SW 1271 (cell line): ENCODE measurements at regions not wholly inside any gene's neighbourhood (a gene's known extent, or its start where the extent isn't known, plus 50 kb on each side); places are given as distances from the start of the nearest gene placed in this dataset.

Experiments
- DNase-seq, 2 experiments: peaks; one replicate each; lab custom pipeline; 2025; lab: John Stamatoyannopoulos, UW

DNA sequence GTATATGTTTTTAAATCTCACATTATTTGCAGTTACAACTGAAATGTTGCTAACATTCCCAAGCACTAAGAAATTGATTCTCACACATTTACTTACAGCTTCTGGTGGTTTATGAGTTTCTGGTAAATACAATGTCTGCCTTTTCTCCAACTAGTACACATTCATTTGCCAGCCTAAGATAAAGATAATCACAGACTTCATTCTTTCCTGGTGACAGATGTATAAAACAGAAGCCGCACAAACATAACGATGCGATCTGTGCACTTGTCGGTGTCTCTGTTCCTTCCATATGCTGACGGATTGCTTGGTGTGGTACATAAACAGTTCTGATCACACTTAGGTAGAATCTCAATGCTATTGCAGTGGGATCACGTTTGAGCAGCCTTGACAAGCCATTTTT, 100.4 kb upstream of the DDX18 start:
- no peak for DNase-seq

DNA sequence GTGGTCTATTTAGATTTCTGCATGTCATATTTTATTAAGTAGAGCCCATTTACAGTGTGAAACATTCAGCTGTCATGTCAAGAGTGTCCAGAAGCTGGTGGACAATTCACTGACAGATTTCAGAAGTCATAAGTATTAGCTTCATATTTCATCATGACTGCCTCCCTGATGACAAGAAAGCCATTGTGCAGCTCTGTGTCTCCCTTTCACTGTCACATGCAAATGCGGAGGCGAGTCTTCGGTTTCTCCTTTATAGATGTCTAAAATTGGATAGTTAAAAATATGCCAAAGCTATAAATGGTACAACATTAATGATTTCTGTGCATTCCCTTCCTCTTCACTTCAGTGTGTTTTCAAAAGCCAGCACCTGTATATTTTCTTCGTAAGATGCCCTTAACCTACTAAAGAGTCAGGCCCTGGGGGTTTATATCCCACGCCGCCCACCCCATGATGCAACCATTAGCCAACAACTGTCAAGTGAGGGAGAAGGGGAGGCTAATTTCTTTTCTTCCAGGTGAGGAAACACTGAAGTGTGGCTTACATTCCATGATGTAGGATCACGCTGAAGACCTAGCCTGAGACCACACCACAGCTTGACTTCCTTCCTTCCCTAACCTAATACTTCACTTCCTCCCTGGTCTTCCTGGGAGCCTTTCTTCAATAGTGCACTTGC, 99.6 kb upstream of the DDX18 start:
- no peak for DNase-seq

DNA sequence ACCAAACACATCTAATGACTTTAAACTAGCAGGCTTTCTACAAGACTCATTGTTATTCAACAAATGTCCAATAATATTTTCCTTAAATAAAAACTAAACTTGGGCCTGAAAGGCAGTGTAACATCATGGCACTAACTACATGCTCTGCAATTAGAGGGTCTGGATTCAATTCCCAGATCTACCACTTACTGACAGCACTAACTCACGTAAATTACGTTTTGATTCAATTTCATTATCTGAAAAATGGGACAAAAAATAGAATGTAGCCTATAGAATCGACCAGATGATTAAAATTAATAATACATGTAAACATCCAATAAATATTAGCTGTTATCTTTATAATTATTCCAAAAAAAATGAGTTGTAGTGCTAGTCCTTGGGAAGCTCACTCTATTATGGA, 98.0 kb upstream of the DDX18 start:
- DNase-seq: no peak

DNA sequence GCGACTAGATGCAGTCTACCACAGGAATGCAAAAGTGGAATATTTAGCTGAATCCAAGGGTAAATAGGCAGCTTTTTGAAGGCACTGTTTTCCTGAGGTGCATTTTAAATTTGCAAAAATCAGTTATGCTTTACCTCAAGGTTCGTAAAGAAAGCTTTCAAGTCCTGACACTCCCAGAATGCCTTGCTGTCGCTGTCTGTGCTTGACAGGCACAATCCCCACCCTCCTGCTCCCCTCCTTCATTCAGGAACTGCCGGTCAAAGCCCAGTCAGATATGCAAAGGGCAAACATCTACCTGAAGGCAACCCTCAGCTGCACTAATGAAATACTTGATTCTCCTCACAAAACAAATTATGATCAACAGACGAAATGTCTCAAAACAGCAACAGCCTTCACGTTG, 97.4 kb upstream of the DDX18 start:
- no peak for DNase-seq

DNA sequence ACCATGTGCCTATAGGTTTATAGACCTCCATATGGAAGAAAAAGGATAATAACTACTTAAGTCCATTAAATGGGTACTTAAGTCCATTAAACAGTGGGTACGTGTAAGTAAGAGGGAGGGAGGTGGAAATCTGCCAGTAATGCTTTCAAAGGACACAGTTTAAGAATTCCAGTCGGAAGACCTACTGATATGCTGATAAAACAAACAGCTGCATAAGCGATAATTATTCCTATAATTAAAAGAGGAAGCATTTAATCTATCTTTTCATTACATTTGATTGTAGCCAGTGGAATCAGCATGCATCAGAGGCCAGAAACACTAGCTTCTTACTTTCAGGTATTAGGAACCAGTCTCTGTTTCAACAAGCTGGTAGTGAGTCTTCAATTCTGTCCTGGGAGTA, 96.4 kb upstream of the DDX18 start:
- DNase-seq: no peak

DNA sequence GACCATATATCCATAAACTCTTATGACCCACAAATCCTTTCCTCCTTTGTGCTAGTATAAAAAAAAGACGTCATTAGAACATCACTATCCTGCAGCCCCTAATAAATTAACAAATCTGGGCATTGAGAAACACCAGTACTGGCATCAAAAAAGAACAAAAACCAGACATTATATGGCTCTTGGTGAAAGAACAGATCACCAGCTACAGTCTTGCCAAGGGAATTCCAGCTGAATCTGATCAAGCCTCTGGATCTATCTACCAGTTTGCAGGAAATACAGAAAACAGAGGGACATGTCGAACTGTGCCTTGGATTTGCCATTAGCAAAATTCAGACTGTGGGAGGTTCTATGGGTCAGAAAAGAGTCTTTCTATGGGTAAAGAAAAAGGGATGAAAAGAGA, 93.7 kb upstream of the DDX18 start:
- DNase-seq: no peak

DNA sequence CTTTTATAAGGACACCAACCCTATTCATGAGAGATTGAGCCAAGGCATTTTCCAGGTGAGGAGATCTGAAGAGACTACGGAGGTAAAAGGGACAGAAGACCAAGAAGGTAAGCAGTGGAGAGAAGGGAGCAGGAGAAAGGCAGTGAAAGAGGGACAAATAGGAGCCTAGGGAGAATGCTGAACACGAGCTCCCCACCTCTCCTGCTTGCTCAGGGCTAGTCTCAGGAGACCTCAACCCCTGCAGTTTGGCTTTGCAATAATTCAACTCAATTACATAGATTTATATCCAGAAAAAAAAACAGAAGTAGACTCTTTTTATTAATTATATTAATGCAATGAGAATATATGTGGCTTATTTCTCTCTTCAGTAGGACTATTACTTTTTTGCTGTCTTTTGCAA, 91.0 kb upstream of the DDX18 start:
- DNase-seq: no peak

DNA sequence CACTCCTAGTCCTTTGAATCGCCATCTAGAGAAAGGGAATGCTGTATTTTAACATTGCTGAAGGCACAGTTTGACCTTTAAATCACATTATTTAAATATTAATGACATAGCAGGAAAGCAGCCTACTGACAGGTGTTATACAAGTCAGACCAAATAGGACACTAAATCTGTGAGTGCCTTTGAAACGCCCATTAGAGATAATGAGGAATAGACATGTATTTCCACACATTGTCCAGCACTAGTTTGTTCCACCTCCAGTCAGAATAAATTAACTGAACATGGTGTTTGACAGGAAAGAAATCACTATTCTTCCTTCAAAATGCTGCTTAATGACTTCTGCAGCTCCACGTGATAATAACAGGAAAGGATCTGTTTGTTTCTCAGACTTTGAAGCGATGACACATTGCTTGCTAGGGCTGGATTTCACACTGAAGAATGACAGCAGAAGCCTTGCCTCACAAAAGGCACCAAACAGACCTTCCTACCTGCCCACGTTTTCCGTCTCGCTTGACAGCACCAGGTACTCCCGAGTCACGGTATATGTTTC, 90.5 kb upstream of the DDX18 start:
- DNase-seq: no peak

DNA sequence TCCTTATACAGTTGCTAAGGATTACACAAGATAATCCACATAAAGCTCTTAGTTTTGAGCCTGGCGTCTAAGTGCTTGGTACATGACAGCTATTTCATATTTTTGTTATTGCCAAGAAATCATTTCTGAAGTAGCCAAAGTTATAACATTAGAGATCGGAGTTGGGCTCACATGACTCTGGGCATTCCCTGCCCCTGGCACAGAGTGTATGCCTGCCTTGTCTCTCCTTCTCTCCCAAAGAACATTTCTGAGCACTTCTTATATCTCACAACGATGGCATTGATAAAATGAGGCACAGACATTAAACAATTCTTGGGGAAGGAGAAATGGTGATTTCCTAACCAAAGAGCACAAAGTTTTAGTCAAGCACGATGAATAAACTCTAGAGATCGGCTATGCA, 87.7 kb upstream of the DDX18 start:
- no peak for DNase-seq

DNA sequence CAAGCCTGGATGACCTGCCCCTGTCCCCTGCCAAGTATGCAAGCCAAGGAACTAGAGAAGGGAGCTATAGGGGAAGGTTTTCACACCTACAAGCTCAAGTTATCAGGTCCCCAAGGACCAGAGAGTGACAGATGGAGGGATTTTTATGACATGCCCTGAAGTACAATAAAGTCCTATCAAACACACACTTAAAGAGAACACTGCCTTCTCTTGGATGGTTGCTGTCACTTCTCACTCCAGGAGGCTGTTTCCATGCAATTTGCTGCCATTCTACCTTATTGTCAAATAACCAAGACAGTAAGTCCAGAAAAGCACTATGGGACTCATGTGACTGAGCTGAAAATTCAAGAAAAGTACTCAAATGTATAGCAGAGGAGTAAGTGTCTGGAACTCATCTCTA, 76.6 kb upstream of the DDX18 start:
- no peak for DNase-seq

DNA sequence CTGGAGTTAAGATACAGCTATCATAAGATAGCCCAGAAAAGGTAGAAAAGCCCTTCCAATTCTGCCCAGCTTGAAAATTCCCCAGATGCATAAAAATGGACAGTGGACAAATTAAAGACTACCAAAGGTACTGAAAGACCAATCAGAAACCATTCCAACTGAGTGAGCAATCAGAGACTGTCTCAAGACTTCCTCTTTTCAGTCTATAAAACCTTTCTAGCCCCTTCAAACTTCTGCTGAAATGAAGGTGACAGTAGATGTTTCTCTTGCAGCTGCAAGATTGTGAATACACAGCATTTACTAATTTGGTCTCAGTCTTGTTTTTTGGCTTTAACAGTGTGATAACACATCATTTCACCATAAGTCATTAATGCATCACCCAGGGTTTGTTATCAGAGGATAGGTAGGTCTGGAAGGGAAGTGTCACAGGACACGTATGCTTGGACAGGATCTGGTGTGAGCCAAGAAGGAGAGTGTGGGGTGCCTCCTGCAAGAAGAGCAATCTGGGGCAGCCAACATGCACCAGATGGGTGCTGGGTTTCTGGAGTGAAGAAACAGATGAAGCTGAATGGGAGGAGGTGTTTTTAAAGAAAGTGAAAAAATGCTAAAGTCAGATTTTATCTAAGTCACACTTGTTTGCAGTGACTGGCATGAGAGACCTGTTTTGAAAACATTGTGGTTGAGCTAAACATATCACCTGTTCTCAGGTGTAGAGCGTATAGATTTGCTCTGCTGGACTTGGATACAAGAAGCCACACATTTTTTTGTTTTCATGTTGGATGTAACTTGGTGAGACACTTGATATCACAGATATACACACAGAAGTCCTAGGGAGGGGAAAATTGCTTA, 75.3 kb upstream of the DDX18 start:
- no peak for DNase-seq

DNA sequence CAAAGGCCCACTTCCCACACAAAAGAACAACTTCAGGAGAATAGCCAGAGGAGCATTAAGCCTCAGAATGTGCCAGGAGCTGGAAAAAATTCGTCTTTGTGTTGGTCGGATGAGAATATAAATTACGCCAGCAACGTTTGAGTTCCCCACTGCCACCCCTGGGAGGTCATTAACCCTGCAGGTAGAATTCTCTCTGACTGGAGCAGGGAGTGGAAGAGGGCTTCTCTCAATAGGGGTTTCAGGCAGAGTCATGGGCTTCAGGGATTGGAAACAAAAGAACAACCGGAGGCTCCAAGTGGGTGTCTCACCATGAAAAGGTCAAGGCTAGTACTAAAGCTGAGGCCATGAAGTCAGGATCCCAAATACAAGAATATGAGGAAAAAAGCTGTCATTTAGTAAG, 69.0 kb upstream of the DDX18 start:
- no peak for DNase-seq

DNA sequence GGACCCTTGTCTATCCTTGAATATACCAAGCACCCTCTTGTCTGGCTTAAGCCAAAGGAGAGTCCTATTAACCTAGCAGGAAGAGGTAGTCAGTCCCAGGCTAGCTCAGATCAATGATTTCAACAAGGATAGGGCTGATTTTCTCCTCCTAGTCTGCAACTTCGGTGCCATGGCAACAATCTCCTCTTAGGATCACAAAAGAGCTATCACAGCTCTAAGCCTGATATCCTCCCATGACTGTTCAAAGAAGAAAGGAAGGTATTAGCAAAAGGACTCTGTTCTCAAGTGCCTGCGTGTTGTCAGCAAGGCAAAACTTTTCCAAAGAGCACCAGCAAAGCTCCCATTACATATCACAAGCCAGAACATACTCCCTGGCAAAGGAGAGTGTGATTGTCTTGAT, 58.7 kb upstream of the DDX18 start:
- DNase-seq: no peak

DNA sequence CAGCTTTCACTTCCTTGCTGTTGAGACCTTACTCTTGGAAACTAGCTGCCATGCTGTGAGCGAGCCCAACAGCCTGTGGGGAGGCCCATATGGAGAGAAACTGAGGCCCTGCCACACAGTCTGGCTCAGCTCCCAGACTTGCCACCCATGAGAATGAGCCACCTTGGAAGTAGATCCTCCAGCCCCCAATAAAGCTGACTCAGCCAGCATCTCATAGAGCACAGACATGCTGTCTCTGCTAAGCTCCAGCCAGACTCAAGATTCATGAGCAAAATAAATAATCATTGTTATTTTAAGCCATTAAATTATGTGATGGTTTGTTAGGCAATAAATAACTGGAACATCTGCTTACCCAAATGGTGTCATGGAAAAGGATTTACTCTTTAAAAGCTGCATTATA, 53.6 kb upstream of the DDX18 start:
- no peak for DNase-seq

DNA sequence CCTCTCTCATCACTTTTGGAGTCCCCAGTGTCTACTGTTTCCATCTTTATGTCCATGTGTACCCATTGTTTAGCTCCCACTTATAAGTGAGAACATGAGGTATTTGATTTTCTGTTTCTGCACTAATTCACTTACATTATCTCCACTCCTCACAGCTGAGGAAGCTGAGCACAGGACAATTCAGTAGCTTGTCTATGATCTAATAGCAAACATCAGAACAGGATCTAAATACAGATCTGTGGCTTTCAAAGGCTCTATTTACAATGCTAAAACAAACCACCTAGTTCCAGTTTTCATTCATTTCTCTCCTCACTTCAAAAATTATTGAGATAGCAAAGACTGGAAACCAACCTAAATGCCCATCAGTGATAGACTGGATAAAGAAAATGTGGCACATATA, 52.0 kb upstream of the DDX18 start:
- no peak for DNase-seq

DNA sequence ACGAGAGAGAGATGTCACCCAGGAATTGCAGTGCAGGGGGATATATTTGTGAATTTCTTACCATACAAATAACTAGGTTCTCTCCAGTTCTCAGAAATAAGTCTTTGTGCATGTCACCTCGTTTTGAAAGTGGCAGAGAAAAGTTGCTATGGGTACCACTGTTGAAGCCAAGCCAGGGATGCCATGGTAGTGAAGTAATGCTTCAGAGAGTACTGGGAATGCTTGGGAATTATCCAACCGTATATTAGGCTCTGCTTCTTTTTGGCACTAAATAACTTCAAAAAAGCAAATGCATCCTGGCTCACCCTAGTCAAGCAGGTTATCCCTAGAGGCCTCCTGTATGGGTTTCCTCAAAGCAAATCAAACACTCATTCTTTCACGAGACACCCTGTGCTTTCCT, 50.7 kb upstream of the DDX18 start:
- no peak for DNase-seq
